ENCODE measurements at regions not wholly inside any gene's neighbourhood (a gene's known extent, or its start where the extent isn't known, plus 50 kb on each side); places are given as distances from the start of the nearest gene placed in this dataset.

DNA sequence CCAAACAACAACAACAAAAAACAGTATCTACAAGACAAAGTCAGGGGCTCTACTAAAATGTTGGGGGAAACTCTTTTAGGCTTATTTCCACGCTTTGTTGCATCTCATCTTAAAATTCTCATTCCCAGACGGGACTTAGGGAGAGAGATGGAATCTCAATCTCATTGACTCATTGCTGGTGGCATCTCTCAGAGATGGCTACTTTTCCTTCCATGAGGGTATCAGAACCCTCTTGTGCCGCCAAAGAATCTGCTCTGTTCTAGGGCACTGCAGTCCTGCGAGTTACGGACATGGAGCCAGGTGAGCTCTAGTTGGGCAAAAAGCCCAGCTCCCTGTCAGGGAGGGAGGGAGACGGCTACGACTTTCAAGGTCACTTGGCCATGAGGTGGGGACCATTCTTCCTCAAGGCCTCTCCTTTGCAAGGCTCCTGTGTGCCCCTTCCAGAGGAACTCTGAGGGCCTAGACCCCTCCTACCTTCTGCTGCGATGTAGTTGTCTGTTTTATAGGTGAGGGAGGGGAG is 68.0 kb downstream of the MYCN start (continued):
- TF ChIP-seq CHD7 (IDR thresholded peaks at IDR 0.05; ENCODE audit: insufficient replicate concordance, low read length) (no peak), JUN (IDR thresholded peaks at IDR 0.05; ENCODE audit: low read depth, low read length) (no peak), KDM5A (IDR thresholded peaks at IDR 0.05; ENCODE audit: low read length) (no peak), SIRT6 (IDR thresholded peaks at IDR 0.05; ENCODE audit: low read length) (no peak), GABPA (IDR thresholded peaks at IDR 0.05; ENCODE audit: borderline replicate concordance, insufficient read depth, low read length) (no peak), CBX5 (IDR thresholded peaks at IDR 0.05; ENCODE audit: low read depth, low read length) (no peak), RFX5 (IDR thresholded peaks at IDR 0.05; ENCODE audit: borderline replicate concordance, low read depth, low read length) (no peak), ATF2 (IDR thresholded peaks at IDR 0.05; ENCODE audit: low read length) (no peak)

Data from H1 (cell line).